Neural cell (in vitro differentiated cells): ENCODE measurements at regions not wholly inside any gene's neighbourhood (a gene's known extent, or its start where the extent isn't known, plus 50 kb on each side); places are given as distances from the start of the nearest gene placed in this dataset.

Source experiments
- H2AFZ ChIP-seq: fragments of 200-600, 300-800 bp; sonication (generic), shearing (Covaris generic); 2 replicates; pipeline ENCODE4 v1.6.0; 2014; ENCODE audit warnings: low read depth, mild to moderate bottlenecking, antibody characterized with exemption, low read length, moderate library complexity
- H3F3A ChIP-seq: fragments of 200-600 bp; shearing (Covaris generic); 2 replicates; pipeline ENCODE4 v1.6.1; 2016; ENCODE audit warnings: mild to moderate bottlenecking, moderate library complexity, mixed read lengths, antibody characterized with exemption, low read length; ENCODE audit not compliant: insufficient read depth, poor library complexity, severe bottlenecking
- H3K27ac ChIP-seq: fragments of 200-600, 300-800 bp; sonication (generic), shearing (Covaris generic); 2 replicates; pipeline ENCODE4 v1.5.1; 2014; ENCODE audit warnings: mild to moderate bottlenecking, low read length, moderate library complexity
- H3K27me3 ChIP-seq: fragments of 300-800, 200-600 bp; sonication (generic), shearing (Covaris generic); 2 replicates; pipeline ENCODE4 v1.6.0; 2014; ENCODE audit warnings: mild to moderate bottlenecking, low read depth, low read length, moderate library complexity; ENCODE audit not compliant: insufficient read depth
- H3K36me3 ChIP-seq: fragments of 300-800, 200-600 bp; sonication (generic), shearing (Covaris generic); 2 replicates; pipeline ENCODE4 v1.5.1; 2014; ENCODE audit warnings: mild to moderate bottlenecking, antibody characterized with exemption, low read length, moderate library complexity; ENCODE audit not compliant: insufficient read depth
- H3K4me2 ChIP-seq: fragments of 300-800, 200-600 bp; sonication (generic), shearing (Covaris generic); 2 replicates; pipeline ENCODE4 v1.6.0; 2014; ENCODE audit warnings: mild to moderate bottlenecking, low read length
- H3K4me3 ChIP-seq: fragments of 300-800, 200-600 bp; sonication (generic), shearing (Covaris generic); 2 replicates; pipeline ENCODE4 v1.5.1; 2014; ENCODE audit warnings: mild to moderate bottlenecking, low read length, moderate library complexity
- H3K79me2 ChIP-seq: fragments of 200-600 bp; shearing (Covaris generic); replicated peaks from 2 replicates; pipeline ENCODE4 v1.6.0; 2014; ENCODE audit warnings: mild to moderate bottlenecking, low read length, moderate library complexity; ENCODE audit not compliant: insufficient read depth
- H3K9ac ChIP-seq: fragments of 300-800, 200-600 bp; sonication (generic), shearing (Covaris generic); 2 replicates; pipeline ENCODE4 v1.6.1; 2016; ENCODE audit warnings: mild to moderate bottlenecking, low read length, mixed read lengths
- H3K9me2 ChIP-seq: fragments of 200-600 bp; shearing (Covaris generic); 2 replicates; pipeline ENCODE4 v1.6.1; 2016; ENCODE audit warnings: mild to moderate bottlenecking, low read length, mixed read lengths; ENCODE audit not compliant: insufficient read depth
- H3K9me3 ChIP-seq: fragments of 200-600, 300-800 bp; sonication (generic), shearing (Covaris generic); 2 replicates; pipeline ENCODE4 v1.6.1; 2016; ENCODE audit warnings: mild to moderate bottlenecking, mixed run types, low read length, moderate library complexity, mixed read lengths
- H4K20me1 ChIP-seq: fragments of 200-600 bp; shearing (Covaris generic); 2 replicates; pipeline ENCODE4 v1.6.1; 2016; ENCODE audit warnings: mild to moderate bottlenecking, mixed run types; ENCODE audit not compliant: insufficient read depth
- CTCF ChIP-seq: fragments of 450-650 bp; IDR thresholded peaks from 2 replicates; pipeline ENCODE4 v1.5.1; 2014; ENCODE audit warnings: antibody characterized with exemption, mild to moderate bottlenecking, moderate library complexity; ENCODE audit not compliant: poor library complexity, severe bottlenecking
- EP300 ChIP-seq: fragments of 450-650 bp; conservative IDR thresholded peaks from 2 replicates; pipeline ENCODE4 v1.6.1; 2014; ENCODE audit warnings: antibody characterized with exemption, mild to moderate bottlenecking, moderate library complexity; ENCODE audit not compliant: poor library complexity, severe bottlenecking
- EZH2 ChIP-seq: fragments of 200-600, 300-800 bp; shearing (Covaris generic), sonication (generic); IDR thresholded peaks from 2 replicates; pipeline ENCODE4 v1.6.1; 2014; ENCODE audit warnings: antibody characterized with exemption, low read length, borderline replicate concordance, mild to moderate bottlenecking; ENCODE audit not compliant: insufficient read depth, poor library complexity, severe bottlenecking
- MXI1 ChIP-seq: fragments of 450-650 bp; conservative IDR thresholded peaks from 2 replicates; pipeline ENCODE4 v1.6.1; 2014; ENCODE audit warnings: antibody characterized with exemption, mild to moderate bottlenecking; ENCODE audit not compliant: poor library complexity, severe bottlenecking
- POLR2AphosphoS5 ChIP-seq: IDR thresholded peaks from 2 replicates; pipeline ENCODE4 v1.6.1; 2012
- RAD21 ChIP-seq: fragments of 450-650 bp; conservative IDR thresholded peaks from 2 replicates; pipeline ENCODE4 v1.6.1; 2014; ENCODE audit warnings: antibody characterized with exemption, mild to moderate bottlenecking, moderate library complexity
- REST ChIP-seq: IDR thresholded peaks from 2 replicates; pipeline ENCODE4 v1.6.1; 2012; ENCODE audit warnings: borderline replicate concordance
- SMC3 ChIP-seq: fragments of 450-650 bp; conservative IDR thresholded peaks from 2 replicates; pipeline ENCODE4 v1.6.1; 2014; ENCODE audit warnings: antibody characterized with exemption, mild to moderate bottlenecking, moderate library complexity; ENCODE audit not compliant: poor library complexity
- TAF1 ChIP-seq: IDR thresholded peaks from 2 replicates; pipeline ENCODE4 v1.6.1; 2012; ENCODE audit warnings: low read depth

- Histone ChIP-seq H3F3A (no peaks in the 10 kb centered on the region), H2AFZ (no peak overlapping the region), H3K4me2 (no peak overlapping the region), H3K36me3 (no peaks in the 10 kb centered on the region), H3K9me3 (no peaks in the 10 kb centered on the region), H3K4me3 (no peak overlapping the region), H4K20me1 (no peaks in the 10 kb centered on the region), H3K27ac (no peak overlapping the region), H3K9me2 (no peaks in the 10 kb centered on the region), H3K79me2 (no peaks in the 10 kb centered on the region), H3K27me3 (no peaks in the 10 kb centered on the region), H3K9ac (no peak overlapping the region)
- TF ChIP-seq CTCF (no peak), POLR2AphosphoS5 (no peak), RAD21 (no peak), REST (no peak), EP300 (no peak), TAF1 (no peak), EZH2 (no peak), SMC3 (no peak), MXI1 (no peak)
Observed at GRCh38 chr6:149185799-149186357, 131.6 kb upstream of the TAB2 start.

- Histone ChIP-seq H3K4me3 (no peak overlapping the region), H3K27me3 (no peaks in the 10 kb centered on the region), H3F3A (no peaks in the 10 kb centered on the region), H3K9ac (no peak overlapping the region), H4K20me1 (no peaks in the 10 kb centered on the region), H3K9me3 (no peaks in the 10 kb centered on the region), H3K9me2 (no peaks in the 10 kb centered on the region), H3K27ac (no peak overlapping the region), H3K79me2 (no peaks in the 10 kb centered on the region), H3K36me3 (no peaks in the 10 kb centered on the region), H3K4me2 (no peak overlapping the region), H2AFZ (no peak overlapping the region)
- TF ChIP-seq RAD21 (no peak), TAF1 (no peak), EP300 (no peak), CTCF (no peak), EZH2 (no peak), MXI1 (no peak), SMC3 (no peak), POLR2AphosphoS5 (no peak), REST (no peak)
Observed at GRCh38 chr6:149186873-149187272, 130.6 kb upstream of the TAB2 start.
